ENCODE measurements at regions not wholly inside any gene's neighbourhood (a gene's known extent, or its start where the extent isn't known, plus 50 kb on each side); places are given as distances from the start of the nearest gene placed in this dataset.
"Not testable (repeated sequence)": the region's sequence is repeated elsewhere in the genome, so short reads cannot be mapped to it uniquely, and the experiment has no call there.

DNA sequence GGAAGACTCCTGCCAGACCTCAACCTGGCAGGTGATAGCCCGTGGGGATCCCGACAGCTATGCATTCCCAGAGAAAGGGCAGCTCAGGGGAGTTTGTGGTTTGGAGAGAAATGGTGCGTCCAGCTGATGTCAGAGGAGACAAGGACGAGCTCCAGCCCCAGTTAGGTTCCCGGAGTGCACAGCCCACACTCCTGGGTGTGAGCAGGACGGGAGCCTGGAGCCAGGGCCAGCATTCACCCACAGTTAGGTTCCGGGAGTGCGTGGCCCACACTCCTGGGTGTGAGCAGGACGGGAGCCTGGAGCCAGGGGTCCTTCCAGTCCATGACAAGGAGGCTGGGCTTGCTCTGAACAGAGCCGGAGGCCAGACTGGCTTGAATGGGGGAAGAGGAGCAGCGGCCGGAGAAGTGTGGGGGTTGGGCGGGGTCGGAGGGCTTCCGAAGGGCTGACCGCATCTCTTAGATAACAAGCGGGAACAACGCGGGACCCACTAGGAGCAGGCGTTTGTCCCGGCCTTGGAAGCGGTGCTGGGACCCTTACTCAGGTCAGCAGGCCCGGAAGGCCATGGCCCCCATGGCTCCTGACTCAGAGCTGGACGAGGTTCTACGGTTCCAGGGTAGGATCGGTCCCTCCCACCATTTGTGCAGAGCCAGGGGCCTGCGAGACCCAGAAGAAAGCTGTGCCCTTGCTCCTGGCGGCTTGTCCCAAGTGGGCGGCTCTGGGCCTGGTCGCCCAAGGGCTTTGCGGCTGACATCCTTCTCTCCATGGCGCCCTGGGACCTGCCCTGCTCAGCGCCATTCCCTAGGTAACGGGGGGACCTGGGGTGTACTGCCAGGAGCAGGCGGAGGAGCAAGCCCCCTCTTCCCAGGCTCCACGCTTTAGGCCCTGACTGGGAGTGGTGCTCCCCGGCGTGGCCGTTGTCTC, 185.6 kb downstream of the RTP5 start:
- DNase-seq, result no peak

DNA sequence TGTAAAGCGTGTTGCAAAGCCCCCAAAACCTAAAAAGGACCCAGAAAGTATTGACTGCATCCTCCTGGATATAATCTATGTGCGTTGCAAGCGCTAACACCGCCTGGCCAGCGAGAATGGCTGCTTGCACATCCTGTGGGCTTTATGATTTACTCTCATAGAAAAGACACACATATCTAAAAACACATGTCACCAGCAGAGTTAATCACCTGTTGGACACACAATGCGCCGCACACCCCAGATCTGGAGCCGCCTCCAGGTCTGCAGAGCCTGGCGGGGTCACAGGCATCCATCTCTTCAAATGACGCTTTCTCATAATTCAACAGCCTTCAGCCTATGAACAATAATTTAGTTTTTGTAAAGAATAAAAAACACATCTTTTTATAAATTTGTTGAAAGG, 186.5 kb downstream of the RTP5 start:
- DNase-seq, result no peak

GRCh38 chr2:242056785-242057184, 187.3 kb downstream of the RTP5 start:
- DNase-seq, result no peak

- no peak for DNase-seq
Observed at GRCh38 chr2:242057379-242058040, 188.0 kb downstream of the RTP5 start.

- DNase-seq, result no peak
Observed at GRCh38 chr2:242058116-242058680, 188.7 kb downstream of the RTP5 start.

DNA sequence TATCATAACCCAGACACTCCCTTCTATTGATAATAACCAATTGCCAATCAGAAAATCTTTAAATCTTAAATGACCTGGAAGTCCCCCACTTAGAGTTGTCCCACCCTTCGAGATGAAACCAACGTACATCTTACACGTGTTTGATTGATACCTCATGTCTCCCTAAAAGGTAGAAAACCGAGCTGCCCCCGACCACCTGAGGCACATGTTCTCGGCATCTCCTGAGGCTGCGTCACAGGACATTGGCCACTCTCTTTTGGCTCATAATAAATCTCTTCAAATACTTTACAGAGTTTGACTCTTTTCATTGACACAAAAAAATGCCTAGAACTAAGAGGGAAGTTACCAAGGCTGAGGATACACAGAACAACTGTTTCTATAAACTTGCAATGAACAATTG, 190.0 kb downstream of the RTP5 start:
- DNase-seq, result no peak

DNA sequence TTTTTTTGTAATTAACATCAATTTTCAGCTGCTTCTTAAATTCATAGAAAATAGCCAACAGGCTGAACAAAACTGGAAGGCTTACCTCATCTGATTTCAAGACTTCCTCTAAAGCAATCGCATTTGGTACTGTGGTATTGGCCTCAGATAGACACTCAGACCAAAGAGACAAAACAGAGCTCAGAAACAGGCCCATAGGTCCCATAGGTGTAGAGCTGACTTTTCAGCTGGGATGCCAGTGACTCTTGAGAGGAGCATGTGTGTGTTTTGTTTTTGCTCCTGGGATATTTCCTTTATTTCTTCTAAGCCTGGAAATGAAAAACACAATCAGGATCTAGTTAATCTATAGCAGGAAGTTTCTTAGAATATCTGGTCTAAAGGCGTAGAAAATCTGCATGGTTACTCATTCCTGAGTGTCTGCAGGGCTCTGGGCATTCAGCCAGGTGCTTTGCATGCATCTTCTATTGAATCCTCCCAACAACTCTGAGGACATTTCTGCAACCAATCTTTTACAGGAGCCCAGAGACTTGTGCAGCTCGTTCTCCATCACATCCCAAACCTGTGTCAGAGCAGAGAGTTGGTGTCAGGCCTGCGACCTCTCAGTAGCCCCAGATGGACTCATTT, 190.8 kb downstream of the RTP5 start:
- DNase-seq, result no peak

GRCh38 chr2:242061930-242062329, 192.4 kb downstream of the RTP5 start:
- not testable (repeated sequence) for DNase-seq

- no peak for DNase-seq
Observed at GRCh38 chr2:242063436-242063835, 193.9 kb downstream of the RTP5 start.

GRCh38 chr2:242063850-242064249, 194.3 kb downstream of the RTP5 start:
- no peak for DNase-seq

DNA sequence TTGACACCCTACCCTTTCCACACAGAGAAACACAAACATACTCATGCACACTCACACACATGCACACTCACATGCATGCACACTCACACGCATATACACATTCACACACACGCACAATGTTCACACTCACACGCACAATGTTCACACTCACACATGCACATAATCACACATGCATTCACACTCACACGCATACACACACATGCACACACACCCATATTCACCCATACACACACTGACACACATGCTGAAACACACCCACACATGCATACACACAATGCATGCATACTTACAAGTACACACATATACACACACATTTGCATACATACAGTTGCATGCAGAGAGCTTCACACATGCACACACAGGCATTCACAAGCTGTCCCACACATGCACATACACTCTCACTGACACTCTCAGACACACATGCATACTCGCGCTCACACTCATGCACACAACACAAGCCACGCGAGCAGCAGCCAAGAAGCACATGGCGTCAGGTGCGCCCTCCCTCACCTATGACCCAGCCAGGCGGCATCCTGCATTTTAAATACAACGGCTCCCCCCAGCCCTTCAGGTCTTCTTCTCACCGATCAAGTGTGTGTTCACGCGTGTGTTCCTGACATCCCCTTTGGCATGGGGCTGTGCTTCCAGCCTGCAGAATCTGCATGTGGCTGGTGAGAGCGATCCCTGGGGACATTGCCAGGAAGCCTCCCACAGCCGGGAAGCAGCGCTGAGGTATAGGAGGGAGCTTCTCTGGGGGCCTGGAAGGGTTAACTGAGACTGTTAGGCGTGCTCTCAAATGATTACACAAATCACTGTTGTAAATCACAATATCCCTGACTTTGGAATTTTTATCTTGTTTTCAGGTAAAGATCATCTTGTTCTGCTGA, 195.1 kb downstream of the RTP5 start:
- DNase-seq, result no peak

- DNase-seq, result no peak
Observed at GRCh38 chr2:242065426-242065825, 195.9 kb downstream of the RTP5 start.

GRCh38 chr2:242069018-242069417, 199.5 kb downstream of the RTP5 start:
- DNase-seq, result no peak

DNA sequence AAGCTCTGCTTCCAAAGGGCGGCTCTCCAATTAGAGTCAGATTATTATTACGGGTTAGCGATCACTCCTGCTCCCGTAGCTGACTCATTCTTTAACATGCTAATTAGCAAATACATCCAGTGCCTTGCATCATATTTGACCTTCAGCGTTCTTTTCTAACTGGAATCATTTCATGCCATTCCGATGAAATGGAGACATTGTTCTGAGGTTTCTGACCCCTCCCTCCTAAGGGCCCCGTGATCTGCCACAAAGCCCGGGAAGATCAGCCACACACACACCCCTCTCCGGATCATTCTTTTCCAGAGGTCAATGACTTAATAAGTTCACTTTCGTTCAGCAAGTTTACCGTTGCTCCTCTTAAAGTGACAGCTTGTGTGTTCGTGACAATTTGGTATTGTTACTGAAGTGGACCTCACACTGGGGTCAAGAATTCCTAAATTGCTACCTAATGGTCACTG, 200.4 kb downstream of the RTP5 start:
- DNase-seq, result not testable (repeated sequence)

DNA sequence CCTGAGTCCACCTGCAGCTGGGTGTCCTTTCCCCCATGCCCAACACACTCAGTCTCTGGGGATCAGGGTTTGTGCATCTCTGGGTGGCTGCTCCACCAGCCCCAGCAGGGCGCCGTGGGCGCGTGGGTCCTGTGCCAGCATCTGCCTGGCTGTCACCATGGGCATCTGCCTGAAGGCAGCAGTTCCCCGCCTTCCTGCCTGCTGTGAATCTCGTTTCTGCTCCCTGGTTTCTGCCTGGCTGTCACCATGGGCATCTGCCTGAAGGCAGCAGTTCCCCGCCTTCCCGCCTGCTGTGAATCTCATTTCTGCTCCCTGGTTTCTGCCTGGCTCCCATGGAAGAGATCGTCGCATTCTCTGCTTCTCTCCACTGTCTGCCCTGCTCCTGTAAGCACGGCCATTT, 201.2 kb downstream of the RTP5 start:
- not testable (repeated sequence) for DNase-seq

- not testable (repeated sequence) for DNase-seq
Observed at GRCh38 chr2:242071377-242071776, 201.8 kb downstream of the RTP5 start.

DNA sequence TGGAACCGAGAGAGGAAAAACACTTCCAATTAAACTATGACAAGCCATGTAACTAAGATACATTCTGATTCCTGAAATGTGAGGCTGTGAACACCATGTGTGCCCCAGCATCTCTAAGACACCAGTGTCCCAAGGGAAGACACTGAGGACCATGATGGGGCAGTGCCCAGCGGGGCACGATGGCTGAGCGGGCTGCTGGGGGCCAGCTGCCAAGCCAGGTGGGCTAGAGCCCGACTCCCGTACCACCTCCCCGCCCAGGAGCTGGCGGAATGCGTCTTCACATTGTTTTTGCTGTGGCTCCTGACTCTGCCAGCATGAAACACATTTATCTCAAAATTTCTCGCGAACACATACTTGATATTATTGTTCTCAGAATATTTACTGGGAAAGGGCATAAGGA, 202.4 kb downstream of the RTP5 start:
- not testable (repeated sequence) for DNase-seq

DNA sequence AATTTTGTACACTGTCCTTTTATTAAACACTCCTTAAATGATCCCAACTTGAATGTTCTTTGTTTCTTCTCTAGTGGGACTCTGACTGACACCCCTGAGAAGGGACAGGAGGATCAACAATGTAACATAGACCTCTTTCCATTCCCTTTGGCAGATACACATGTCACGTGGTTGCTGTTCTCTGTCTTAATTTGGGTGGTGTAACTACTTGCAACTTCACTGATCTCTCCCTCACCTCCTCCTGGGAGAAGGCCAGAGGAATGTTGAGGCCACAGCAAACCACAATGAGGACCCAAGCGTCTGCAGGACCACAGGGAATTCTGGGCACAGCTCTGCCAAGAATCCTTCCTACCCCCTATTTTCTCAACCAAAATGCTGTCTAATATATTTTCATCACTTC, 205.6 kb downstream of the RTP5 start:
- no peak for DNase-seq

DNA sequence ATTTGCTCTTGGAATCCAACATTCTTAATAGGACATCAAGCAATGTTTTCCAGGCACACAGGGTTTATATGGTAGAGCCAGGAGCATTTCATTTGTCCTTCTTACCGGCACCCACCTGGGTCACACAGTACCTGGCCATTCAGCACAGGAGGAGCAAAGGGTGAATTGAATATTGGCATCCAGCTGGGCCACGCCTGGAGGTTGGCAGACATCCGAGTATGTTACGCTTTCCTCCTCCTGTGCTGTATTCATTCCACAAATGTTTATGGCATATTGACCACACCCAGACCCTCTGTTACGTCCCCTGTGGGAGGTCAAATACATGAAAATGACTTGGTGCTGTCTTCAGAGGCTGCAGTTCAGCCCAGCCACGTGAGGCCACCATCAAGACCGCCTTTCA, 206.2 kb downstream of the RTP5 start:
- no peak for DNase-seq

GRCh38 chr2:242076184-242076583, 206.7 kb downstream of the RTP5 start:
- DNase-seq, result not testable (repeated sequence)

DNA sequence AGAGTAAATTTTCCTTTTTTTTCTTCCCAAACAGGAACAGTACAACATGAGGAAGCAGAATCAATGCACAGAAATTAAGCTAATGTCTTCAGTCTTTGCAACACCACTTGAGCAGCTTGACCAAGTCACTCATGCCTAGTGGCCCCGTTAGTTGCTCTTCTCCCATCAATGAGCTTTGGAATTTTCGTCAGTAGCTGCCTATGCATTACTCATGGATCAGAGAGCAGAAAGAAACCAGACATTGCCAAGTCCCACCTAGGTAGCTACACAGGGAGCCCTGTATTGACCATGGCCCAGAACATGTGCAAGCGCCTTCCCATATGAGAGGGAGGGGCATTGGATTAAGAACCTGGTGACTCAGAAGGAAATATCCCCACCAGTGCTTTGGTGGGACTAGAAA, 208.9 kb downstream of the RTP5 start:
- not testable (repeated sequence) for DNase-seq

DNA sequence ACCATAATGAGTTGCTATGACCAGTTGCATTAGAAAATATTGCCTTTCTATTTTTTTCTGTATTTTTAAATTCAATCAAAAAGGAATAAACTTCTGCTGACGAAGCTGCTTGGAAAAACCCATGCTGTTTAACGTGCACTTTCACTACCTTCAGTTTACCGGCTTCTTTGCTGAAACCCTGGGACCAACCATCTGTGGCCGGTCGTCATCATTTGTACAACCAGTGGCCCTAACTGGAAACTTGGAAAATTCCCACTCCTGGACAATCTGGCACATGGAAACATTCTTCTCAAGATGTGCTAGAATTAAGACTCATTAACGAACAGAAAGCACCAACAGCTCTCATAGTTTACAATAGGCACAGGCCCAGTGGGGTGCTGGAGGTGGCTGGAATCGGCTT, 210.3 kb downstream of the RTP5 start:
- not testable (repeated sequence) for DNase-seq
